T-helper 2 cell treated with Interferon-gamma antibody and Interleukin-4, amounts not matched to agents 5 μg/mL and 100 μg/mL, for 36 hours (primary cell): ENCODE measurements at regions not wholly inside any gene's neighbourhood (a gene's known extent, or its start where the extent isn't known, plus 50 kb on each side); places are given as distances from the start of the nearest gene placed in this dataset.

ENCODE experiments used
- DNase-seq: peaks from one replicate; pipeline ENCODE4 v3.0.0; 2021; ENCODE audit warnings: low spot score
- H3K27ac Mint-ChIP-seq: one replicate; pipeline ENCODE4 v1.8.0; 2021; ENCODE audit warnings: mild to moderate bottlenecking, mixed read lengths
- H3K27me3 Mint-ChIP-seq: one replicate; pipeline ENCODE4 v1.8.0; 2021; ENCODE audit warnings: low read depth, mixed read lengths
- H3K36me3 Mint-ChIP-seq: one replicate; pipeline ENCODE4 v1.8.0; 2021; ENCODE audit warnings: low read depth, mixed read lengths
- H3K4me1 Mint-ChIP-seq: one replicate; pipeline ENCODE4 v1.8.0; 2021; ENCODE audit warnings: low read depth, mixed read lengths
- H3K4me3 Mint-ChIP-seq: one replicate; pipeline ENCODE4 v1.8.0; 2022; ENCODE audit warnings: mild to moderate bottlenecking, moderate library complexity, mixed read lengths
- H3K9me3 Mint-ChIP-seq: one replicate; pipeline ENCODE4 v1.8.0; 2021; ENCODE audit warnings: mixed read lengths

DNA sequence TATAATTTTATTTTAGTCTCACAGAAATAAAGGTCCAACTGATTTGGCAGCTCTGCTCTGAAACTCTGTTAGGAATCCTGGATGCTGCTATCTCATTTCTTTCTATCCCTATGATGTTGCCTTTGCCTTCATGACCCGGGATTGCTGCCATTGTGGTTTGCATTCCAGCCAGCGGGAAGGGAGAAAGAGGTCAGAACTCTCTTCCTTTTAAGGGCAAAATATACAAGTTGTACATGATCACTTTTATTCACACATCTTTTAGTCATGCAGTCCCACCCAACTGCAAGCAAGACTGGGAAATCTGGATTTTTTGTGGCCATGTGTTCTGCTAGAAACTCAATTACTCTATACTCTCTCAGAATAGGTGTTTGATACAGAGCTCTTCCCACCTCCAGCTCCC lies 263.1 kb upstream of the ZFP64 start:
- H3K4me1 Mint-ChIP-seq, result no peaks in the 10 kb centered on the region
- H3K27ac Mint-ChIP-seq, result no peak overlapping the region
- no peaks in the 10 kb centered on the region for H3K27me3 Mint-ChIP-seq
- H3K9me3 Mint-ChIP-seq, result no peaks in the 10 kb centered on the region
- DNase-seq, result no peak
- no peaks in the 10 kb centered on the region for H3K36me3 Mint-ChIP-seq
- H3K4me3 Mint-ChIP-seq, result no peak overlapping the region

GRCh38 chr20:52448513-52449232 lies 257.1 kb upstream of the ZFP64 start:
- Mint-ChIP-seq H3K36me3 (no peaks in the 10 kb centered on the region), H3K27ac (no peak overlapping the region), H3K27me3 (no peaks in the 10 kb centered on the region), H3K4me1 (no peaks in the 10 kb centered on the region), H3K9me3 (no peaks in the 10 kb centered on the region), H3K4me3 (no peak overlapping the region)
- no peak for DNase-seq

- no peak for DNase-seq
- no peaks in the 10 kb centered on the region for H3K4me1 Mint-ChIP-seq
- no peak overlapping the region for H3K27ac Mint-ChIP-seq
- H3K9me3 Mint-ChIP-seq, result no peaks in the 10 kb centered on the region
- H3K4me3 Mint-ChIP-seq, result no peak overlapping the region
- H3K36me3 Mint-ChIP-seq, result no peaks in the 10 kb centered on the region
- H3K27me3 Mint-ChIP-seq, result peaks cover 3% of the 10 kb centered on the region
Observed at GRCh38 chr20:52447225-52447551, 255.6 kb upstream of the ZFP64 start.

DNA sequence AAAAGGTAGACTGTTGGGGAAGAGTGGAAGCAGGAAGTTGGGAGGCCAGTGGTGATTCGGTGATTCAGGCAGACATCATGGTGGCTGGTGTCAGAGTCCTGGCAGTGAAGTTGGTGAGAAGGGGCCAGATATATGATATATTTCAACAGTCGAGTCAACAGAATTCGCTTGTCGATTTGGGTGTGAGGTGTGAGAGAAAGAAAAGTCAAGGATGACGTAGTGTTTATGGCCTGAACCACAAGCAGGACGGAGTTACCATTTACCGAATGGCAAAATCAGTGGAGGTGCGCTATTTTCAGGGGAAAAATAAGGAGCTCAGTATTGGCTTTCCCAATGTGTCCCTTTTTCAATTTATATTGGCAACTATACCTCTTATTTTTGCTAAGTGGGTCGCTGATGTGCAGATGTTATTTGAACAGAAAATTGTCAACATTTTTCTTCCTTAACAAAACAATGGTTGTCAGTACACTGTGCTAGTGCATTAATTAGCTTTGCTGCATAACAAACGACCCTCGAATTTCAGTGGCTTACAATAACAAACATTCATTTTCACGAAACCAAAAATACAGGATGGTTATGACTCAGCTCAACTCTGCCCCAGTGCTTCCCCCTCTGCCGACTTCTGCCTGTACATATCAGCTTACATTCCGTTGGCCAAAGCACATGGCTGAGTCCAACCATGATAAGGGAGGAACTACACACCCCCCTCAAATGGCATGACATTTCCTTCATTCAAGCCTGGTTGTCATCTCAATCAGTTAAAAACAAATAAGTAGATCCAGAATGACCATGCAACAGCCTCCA lies 255.0 kb upstream of the ZFP64 start:
- Mint-ChIP-seq H3K9me3 (no peaks in the 10 kb centered on the region), H3K36me3 (no peaks in the 10 kb centered on the region), H3K27ac (no peak overlapping the region)

DNA sequence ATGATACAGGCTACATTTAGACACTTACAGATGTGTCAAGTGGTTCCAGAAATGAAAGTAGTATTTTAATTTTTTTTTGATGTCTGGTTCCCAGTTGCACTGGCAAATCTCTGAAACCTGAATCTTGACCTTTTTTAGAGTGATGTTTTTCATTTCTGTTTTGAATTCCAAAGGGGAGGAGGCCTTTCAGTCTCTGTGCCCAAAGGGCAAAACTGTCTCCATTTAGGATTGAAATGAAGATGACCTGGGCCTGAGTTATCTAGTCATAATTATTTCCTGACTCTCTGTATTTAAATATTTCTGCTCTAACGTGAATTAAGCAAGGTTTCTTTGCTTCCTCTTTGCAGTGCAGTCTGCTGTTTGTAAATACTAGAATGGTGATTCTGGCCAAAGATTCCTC lies 252.9 kb upstream of the ZFP64 start:
- H3K4me1 Mint-ChIP-seq, result no peaks in the 10 kb centered on the region
- H3K27ac Mint-ChIP-seq, result no peak overlapping the region
- no peaks in the 10 kb centered on the region for H3K36me3 Mint-ChIP-seq
- H3K4me3 Mint-ChIP-seq, result no peak overlapping the region
- H3K9me3 Mint-ChIP-seq, result no peaks in the 10 kb centered on the region
- H3K27me3 Mint-ChIP-seq, result peaks cover 5% of the 10 kb centered on the region
- DNase-seq, result no peak

More for the DNA sequence above, 255.0 kb upstream of the ZFP64 start:
- no peaks in the 10 kb centered on the region for H3K4me1 Mint-ChIP-seq
- peaks cover 3% of the 10 kb centered on the region for H3K27me3 Mint-ChIP-seq
- H3K4me3 Mint-ChIP-seq, result no peak overlapping the region
- DNase-seq, result no peak

DNA sequence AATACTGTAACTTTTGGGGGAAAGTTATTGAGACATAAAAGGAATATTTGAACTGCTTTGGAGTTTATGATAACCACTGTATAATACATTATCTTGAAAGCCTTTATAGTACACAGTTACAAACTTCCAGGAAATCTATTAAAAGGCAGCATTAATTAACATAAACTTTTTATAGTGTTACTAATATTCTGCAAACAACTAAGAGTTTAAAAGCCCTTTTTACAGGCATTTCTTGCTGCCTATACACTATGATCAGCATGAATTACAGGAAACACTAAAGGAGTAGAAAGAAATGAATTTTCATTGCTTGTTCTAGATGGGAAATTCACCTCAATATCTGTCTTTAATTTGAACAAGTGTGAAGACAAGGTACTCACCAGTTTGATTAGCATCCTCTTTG lies 252.3 kb upstream of the ZFP64 start:
- no peaks in the 10 kb centered on the region for H3K4me1 Mint-ChIP-seq
- H3K27me3 Mint-ChIP-seq, result peaks cover 5% of the 10 kb centered on the region
- no peaks in the 10 kb centered on the region for H3K9me3 Mint-ChIP-seq
- no peak overlapping the region for H3K27ac Mint-ChIP-seq
- no peak overlapping the region for H3K4me3 Mint-ChIP-seq
- H3K36me3 Mint-ChIP-seq, result no peaks in the 10 kb centered on the region
- no peak for DNase-seq

- Mint-ChIP-seq H3K4me3 (no peak overlapping the region), H3K4me1 (no peaks in the 10 kb centered on the region), H3K9me3 (no peaks in the 10 kb centered on the region), H3K27me3 (peaks cover 5% of the 10 kb centered on the region), H3K27ac (no peak overlapping the region), H3K36me3 (no peaks in the 10 kb centered on the region)
- DNase-seq, result no peak
Observed at GRCh38 chr20:52441710-52442109, 250.1 kb upstream of the ZFP64 start.

DNA sequence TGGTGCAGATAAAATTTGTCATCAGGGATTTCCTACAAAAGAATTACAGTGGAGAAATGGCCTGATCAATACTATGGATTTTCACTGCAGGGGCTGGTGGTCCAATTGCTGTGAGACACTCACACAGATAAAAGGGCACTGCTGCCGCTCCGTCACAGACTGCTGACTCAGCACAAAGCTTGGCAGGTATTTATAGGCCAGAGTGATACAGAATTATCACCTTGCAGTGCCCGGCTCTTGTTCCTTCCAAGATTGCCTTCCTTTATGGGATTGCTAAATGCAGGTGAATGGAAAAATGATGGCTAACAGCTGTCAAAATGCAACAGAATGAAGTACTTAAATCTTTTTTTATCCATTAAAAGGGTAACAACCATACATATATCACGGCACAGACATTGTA lies 247.8 kb upstream of the ZFP64 start:
- H3K27ac Mint-ChIP-seq, result no peak overlapping the region
- H3K4me1 Mint-ChIP-seq, result no peaks in the 10 kb centered on the region
- no peak overlapping the region for H3K4me3 Mint-ChIP-seq
- DNase-seq, result no peak
- H3K9me3 Mint-ChIP-seq, result no peaks in the 10 kb centered on the region
- peaks cover 5% of the 10 kb centered on the region for H3K27me3 Mint-ChIP-seq
- H3K36me3 Mint-ChIP-seq, result no peaks in the 10 kb centered on the region

- Mint-ChIP-seq H3K4me3 (no peak overlapping the region), H3K27ac (no peak overlapping the region)
Observed at GRCh38 chr20:52438326-52438963, 246.9 kb upstream of the ZFP64 start.

DNA sequence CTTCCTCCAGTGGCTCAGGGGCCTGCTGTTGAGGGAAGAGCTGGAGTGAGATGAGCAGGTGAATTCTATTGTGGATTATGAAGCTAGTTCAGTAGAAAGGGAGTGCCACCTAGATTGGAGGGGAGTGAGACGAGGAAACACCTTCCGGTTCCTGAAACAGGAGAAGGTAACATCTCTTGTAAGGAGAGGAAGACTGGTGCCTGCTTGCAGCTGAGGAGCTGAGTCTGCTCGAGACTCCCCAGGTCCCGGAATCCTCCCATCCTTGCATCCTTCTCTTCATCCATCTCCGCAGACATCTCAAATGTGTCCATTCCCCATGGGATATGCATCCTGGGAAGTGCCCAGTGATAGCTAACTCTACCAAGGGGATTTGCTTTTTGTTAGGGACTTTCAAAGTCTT lies 242.9 kb upstream of the ZFP64 start:
- H3K9me3 Mint-ChIP-seq, result peaks cover 4% of the 10 kb centered on the region
- no peaks in the 10 kb centered on the region for H3K27me3 Mint-ChIP-seq
- H3K4me3 Mint-ChIP-seq, result no peak overlapping the region
- no peak for DNase-seq
- H3K36me3 Mint-ChIP-seq, result no peaks in the 10 kb centered on the region
- H3K27ac Mint-ChIP-seq, result no peak overlapping the region
- no peaks in the 10 kb centered on the region for H3K4me1 Mint-ChIP-seq

More at GRCh38 chr20:52438326-52438963, 246.9 kb upstream of the ZFP64 start:
- H3K27me3 Mint-ChIP-seq, result peaks cover 5% of the 10 kb centered on the region
- H3K36me3 Mint-ChIP-seq, result no peaks in the 10 kb centered on the region
- no peaks in the 10 kb centered on the region for H3K4me1 Mint-ChIP-seq
- DNase-seq, result no peak
- H3K9me3 Mint-ChIP-seq, result no peaks in the 10 kb centered on the region

- no peaks in the 10 kb centered on the region for H3K4me1 Mint-ChIP-seq
- peaks cover 8% of the 10 kb centered on the region for H3K9me3 Mint-ChIP-seq
- no peaks in the 10 kb centered on the region for H3K36me3 Mint-ChIP-seq
- no peak overlapping the region for H3K27ac Mint-ChIP-seq
- no peaks in the 10 kb centered on the region for H3K27me3 Mint-ChIP-seq
- no peak for DNase-seq
- no peak overlapping the region for H3K4me3 Mint-ChIP-seq
Observed at GRCh38 chr20:52434041-52434425, 242.5 kb upstream of the ZFP64 start.

- Mint-ChIP-seq H3K4me3 (no peak overlapping the region), H3K27me3 (no peaks in the 10 kb centered on the region), H3K9me3 (peaks cover 11% of the 10 kb centered on the region), H3K36me3 (no peaks in the 10 kb centered on the region), H3K4me1 (no peaks in the 10 kb centered on the region), H3K27ac (no peak overlapping the region)
- no peak for DNase-seq
Observed at GRCh38 chr20:52433326-52434040, 241.9 kb upstream of the ZFP64 start.

- Mint-ChIP-seq H3K4me3 (no peak overlapping the region), H3K4me1 (no peaks in the 10 kb centered on the region), H3K36me3 (no peaks in the 10 kb centered on the region), H3K27me3 (no peaks in the 10 kb centered on the region), H3K9me3 (peaks cover 11% of the 10 kb centered on the region), H3K27ac (no peak overlapping the region)
- no peak for DNase-seq
Observed at GRCh38 chr20:52432740-52433139, 241.2 kb upstream of the ZFP64 start.

- peaks cover 11% of the 10 kb centered on the region for H3K9me3 Mint-ChIP-seq
- no peaks in the 10 kb centered on the region for H3K4me1 Mint-ChIP-seq
- no peaks in the 10 kb centered on the region for H3K36me3 Mint-ChIP-seq
- DNase-seq, result no peak
- H3K27me3 Mint-ChIP-seq, result no peaks in the 10 kb centered on the region
- H3K4me3 Mint-ChIP-seq, result no peak overlapping the region
- no peak overlapping the region for H3K27ac Mint-ChIP-seq
Observed at GRCh38 chr20:52429029-52429428, 237.4 kb upstream of the ZFP64 start.
